ENCODE measurements at regions not wholly inside any gene's neighbourhood (a gene's known extent, or its start where the extent isn't known, plus 50 kb on each side); places are given as distances from the start of the nearest gene placed in this dataset.

GRCh38 chr16:60107871-60108270 lies 1373.8 kb upstream of the GOT2 start:
- H3K9ac ChIP-seq (ENCODE audit: low read depth in 1 of 2, low read length in 2 of 2) = no peak overlapping the region
- H3K36me3 ChIP-seq (ENCODE audit: control insufficient read depth in 4 of 4, insufficient read depth in 3 of 4, low read depth in 1 of 4, low read length in 3 of 4) = no peaks in the 10 kb centered on the region
- DNase-seq (ENCODE audit: low spot score) = no peak
- TF ChIP-seq HNF4G (IDR thresholded peaks at IDR 0.05) (no peak), RAD21 (IDR thresholded peaks at IDR 0.05) (no peak), YY1 (IDR thresholded peaks at IDR 0.05) (no peak), CTCF (IDR thresholded peaks at IDR 0.05; ENCODE audit: low read depth, low read length, missing input control) (no peak), ZBTB33 (IDR thresholded peaks at IDR 0.05) (no peak), REST (IDR thresholded peaks at IDR 0.05) (no peak), SP1 (IDR thresholded peaks at IDR 0.05) (no peak), NR2F2 (IDR thresholded peaks at IDR 0.05) (no peak), FOXA1 (IDR thresholded peaks at IDR 0.05) (no peak), TAF1 (conservative IDR thresholded peaks at IDR 0.05) (no peak), RXRA (IDR thresholded peaks at IDR 0.05) (no peak), GABPA (IDR thresholded peaks at IDR 0.05 in 1 of 2, conservative IDR thresholded peaks at IDR 0.05 in 1 of 2) (no peak), HNF4A (conservative IDR thresholded peaks at IDR 0.05) (no peak), MAX (IDR thresholded peaks at IDR 0.05) (no peak), FOXA2 (IDR thresholded peaks at IDR 0.05) (no peak), ATF3 (IDR thresholded peaks at IDR 0.05) (no peak), EGR1 (IDR thresholded peaks at IDR 0.05; ENCODE audit: low read depth in 2 of 2) (no peak), JUND (IDR thresholded peaks at IDR 0.05) (no peak)
- H3K27me3 ChIP-seq (ENCODE audit: control insufficient read depth in 4 of 4, insufficient read depth in 4 of 4, low read length in 3 of 4) = no peaks in the 10 kb centered on the region
- no peak overlapping the region for H3K27ac ChIP-seq (ENCODE audit: low read depth in 1 of 2, low read length in 2 of 2)
- H3K4me3 ChIP-seq (ENCODE audit: low read depth in 1 of 3, low read length in 3 of 3) = no peak overlapping the region
- WGBS = 67% methylated on average over 4 of the region's 4 CpGs
- no peaks in the 10 kb centered on the region for H3K4me1 ChIP-seq (ENCODE audit: control insufficient read depth in 4 of 4, insufficient read depth in 4 of 4, low read length in 3 of 4)
- H3K9me3 ChIP-seq (ENCODE audit: control insufficient read depth in 4 of 4, low read length in 3 of 4) = no peaks in the 10 kb centered on the region

Data from liver (tissue), 8 donors.